ENCODE measurements at regions not wholly inside any gene's neighbourhood (a gene's known extent, or its start where the extent isn't known, plus 50 kb on each side); places are given as distances from the start of the nearest gene placed in this dataset.

DNA sequence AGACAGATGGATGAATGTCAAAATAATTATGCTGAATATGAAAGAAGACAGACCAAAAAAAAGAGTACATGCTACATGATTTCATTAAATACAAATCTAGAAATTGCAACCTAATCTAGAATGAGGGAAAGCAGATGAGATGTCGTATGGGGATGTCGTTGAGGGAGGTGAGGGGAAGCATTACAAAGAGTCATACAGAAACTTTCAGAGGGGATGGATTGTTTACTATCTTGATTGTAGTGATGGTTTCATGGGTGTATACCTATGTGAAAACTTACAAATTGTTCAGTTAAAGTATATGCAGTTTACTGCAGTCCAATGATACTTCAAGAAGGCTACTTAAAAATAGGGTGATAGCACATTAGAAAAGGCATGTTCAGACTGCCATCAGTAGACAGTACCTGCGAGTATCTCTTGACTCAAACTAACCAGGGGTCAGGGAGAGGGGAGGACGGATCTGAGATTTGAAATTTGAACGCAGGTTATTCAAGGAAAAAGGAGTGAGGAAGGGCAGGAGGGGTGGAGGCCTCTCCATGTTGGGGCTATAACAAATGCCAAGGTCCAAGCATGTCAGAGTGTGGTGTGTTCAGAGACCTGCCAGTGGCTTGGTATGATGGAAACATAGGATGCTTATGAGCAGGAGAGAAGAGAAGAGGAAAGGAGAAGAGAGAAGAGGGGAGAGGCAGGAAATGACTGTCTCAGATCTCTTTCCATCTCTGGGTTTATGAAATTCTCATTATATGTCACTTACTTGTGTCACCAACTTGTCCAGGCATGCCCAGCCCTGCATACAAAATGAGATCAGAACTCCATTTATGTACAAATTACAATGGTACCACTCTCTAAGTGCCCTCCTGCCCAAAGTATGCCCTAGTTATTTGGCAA is 257.3 kb upstream of the CXCR4 start:
- no peak for DNase-seq (ENCODE audit: low read depth in 2 of 2)

DNA sequence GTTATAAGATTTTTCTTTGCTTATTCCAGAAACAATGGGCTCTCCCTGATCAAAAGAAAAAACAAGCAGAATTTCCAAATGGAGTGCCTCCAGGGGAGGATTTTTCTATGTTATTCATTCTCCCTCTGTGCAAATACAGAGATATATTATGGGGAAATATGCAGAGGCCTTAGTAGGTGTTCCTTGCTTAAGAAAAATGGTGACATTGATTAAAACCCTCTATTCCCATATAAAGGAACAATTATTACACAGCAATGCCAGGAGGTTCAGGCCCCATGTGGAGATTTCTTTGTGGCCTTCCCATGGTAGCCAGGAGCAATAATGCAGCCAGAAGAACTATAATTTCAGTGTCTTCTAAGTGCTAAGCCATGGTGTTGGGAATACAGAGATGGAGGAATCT is 255.9 kb upstream of the CXCR4 start:
- DNase-seq (ENCODE audit: low read depth in 2 of 2), result no peak

DNA sequence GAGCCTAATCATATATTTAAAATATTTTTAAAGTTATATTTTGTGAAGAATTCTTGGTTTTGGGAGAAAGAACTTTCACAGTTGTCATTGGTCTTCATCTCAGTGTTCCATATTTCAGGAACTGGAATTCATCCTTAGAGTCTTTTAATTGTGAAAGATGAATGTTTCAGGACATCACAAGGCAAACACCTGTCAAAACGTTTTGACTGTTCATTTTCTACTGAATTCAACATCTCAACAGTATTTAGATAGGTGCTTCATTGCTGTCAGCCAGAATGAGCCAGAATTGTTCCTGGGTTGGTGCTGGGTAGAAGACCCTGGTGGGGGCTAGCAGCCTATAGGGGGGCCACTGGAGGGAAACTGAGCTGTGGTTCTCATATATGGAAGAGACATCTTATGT is 255.1 kb upstream of the CXCR4 start:
- no peak for DNase-seq (ENCODE audit: low read depth in 2 of 2)

DNA sequence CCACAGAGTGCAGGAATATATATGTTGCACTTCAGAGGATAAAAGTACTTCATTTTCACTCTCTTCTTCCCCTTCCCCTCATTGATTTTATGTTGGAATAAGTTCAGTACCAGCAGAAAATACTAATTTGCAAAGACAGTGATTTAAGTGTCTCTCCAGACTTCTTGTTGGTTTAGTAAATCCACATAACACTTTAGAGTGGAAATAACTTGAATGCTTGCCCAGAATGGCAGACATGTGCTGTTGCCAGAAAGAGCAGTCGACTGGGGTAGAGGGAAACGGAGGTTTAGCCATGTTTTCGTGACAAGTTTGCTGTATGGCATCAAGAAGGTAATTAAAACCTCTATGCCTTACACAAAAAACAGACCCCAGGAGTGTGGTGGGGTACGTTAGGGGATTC is 246.0 kb upstream of the CXCR4 start:
- DNase-seq (ENCODE audit: low read depth in 2 of 2), result no peak

DNA sequence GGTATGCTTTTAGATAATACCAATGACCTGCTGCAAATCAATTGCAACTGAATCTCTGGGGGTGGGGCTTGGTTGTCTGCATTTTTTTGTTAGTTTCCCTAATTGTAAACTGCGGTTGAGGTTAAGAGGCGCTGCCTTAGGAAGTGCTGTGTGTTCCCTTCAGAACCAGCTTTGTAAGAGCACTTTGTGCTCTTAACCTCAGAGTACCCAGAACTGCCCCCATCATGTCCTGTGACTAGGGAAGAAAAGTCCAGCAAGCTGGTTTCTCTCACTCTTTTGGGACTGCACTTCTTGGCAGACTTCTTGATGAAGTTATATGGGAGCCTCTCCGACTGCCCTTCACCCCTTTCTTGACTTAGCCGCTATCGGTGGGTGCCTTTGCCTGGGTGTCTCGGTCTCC is 245.5 kb upstream of the CXCR4 start:
- DNase-seq (ENCODE audit: low read depth in 2 of 2), result no peak

DNA sequence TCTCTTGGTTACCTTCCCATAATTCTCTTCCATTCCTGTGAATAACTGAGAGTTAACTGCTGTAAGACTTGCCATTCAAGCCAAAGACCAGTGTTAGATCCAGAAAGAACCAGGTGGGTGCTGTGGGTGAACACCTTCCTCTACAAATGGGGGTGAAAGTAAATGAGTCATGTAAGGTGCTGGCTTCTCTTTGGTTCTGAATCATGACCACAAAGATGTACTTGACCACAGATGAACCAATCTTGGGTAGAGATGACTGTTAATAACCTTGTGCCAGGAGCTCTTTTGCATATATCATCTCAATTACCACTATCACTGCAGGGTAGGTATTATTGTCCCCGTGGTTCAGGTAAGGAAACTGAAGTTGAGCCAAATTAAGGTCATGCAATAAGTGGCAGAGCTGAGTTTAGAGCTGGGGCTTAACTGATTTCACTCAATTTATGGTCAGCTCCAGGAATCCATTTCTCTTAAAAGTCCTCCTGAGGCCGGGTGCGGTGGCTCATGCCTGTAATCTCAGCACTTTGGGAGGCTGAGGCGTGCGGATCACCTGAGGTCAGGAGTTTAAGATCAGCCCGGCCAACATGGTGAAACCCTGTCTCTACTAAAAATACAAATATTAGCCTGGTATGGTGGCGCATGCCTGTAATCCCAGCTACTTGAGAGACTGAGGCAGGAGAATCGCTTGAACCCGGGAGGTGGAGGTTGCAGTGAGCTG is 244.9 kb upstream of the CXCR4 start:
- no peak for DNase-seq (ENCODE audit: low read depth in 2 of 2)

DNA sequence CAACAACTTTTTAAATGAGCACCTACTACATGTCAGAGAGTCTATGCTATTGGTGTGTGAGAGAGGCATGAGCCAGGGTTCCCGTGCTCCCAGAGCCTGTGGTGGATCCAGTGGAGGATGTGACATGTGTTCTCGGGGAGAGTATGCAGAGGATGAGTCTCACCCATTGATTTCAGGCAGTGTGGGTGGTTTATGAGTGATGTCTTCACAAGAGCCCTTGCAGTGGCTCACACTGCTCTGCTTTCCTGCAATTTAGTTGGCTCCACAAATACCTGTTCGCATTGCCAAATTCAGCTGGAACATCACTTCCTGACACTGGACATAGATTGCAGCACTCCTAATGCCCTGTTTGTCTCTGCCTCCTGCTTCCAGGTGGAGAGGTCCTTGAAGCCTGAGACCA is 243.6 kb upstream of the CXCR4 start:
- DNase-seq (ENCODE audit: low read depth in 2 of 2), result no peak

DNA sequence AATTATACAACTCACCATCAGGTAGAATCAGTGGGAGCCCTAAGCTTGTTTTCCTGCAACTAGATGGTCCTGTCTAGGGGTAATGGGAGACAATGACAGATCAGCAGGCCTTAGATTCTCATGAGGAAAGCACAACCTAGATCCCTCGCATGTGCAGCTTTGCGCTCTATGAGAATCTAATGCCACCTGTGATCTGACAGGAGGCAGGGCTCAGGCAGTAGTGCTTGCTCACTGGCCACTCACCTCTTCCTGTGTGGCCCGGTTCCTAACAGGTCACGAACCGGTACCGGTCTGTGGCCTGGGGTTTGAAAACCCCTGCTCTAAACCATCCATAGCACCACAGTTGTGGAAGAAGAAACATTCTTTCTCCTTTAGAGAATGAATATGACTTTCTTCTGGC is 242.8 kb upstream of the CXCR4 start:
- DNase-seq (ENCODE audit: low read depth in 2 of 2), result no peak

DNA sequence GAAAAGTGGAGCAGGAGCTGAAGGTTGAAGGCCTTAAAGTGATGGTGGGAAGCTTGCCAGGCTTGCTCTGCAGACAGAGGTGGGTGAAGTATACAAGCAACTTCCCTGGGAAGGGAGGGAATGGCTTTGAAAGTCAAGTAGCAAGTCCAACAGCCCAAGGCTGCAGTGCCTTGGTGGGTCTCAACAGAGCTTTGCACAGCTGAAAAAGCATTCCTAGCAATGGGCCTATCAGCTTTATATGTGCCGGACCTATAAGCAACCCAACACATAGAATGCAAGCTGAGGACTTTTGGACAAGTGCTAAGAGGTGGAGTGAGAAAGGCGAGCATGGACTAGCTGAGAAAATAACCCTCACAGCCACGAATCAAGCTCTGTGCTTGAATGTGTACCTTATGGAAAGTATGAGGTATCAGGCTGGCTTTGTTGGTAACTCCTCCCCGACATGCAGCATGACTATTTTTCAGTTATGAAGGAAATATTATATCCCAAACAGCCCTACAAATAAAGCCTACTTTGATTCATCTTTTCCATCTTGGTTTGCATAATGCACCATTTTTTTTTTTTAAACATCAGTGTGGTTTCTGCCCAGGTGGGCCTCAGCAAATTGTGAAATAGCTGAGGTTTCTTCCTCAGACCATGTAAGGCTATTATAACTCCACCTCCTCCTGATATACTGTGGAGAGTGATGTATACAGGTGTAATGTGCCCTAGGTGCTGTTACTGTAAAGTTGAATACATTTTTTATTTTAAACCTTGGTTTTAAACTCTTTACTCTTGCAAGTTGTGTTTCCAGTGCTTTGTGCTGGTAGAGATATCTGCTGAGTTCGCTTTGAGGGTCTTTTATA is 241.4 kb upstream of the CXCR4 start:
- no peak for DNase-seq (ENCODE audit: low read depth in 2 of 2)

DNA sequence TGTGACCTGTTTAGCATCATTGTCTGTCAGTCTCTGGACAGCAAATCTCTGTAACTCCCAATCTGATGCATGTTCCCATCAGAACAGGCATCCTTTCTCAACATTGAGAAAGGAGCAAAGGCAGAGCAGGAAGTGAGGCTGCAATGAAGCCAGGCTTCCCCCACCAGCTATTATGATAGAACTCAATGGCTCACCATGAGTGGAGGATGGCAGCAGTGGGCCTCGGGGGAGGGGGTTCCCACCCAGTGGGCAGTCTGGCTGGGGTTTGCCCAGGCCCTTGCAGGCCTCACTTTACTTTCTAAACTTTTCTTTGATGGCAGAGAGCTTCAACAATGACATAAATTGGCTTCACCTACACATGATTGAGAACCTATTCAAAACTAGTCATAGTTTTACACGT is 240.6 kb upstream of the CXCR4 start:
- no peak for DNase-seq (ENCODE audit: low read depth in 2 of 2)

DNA sequence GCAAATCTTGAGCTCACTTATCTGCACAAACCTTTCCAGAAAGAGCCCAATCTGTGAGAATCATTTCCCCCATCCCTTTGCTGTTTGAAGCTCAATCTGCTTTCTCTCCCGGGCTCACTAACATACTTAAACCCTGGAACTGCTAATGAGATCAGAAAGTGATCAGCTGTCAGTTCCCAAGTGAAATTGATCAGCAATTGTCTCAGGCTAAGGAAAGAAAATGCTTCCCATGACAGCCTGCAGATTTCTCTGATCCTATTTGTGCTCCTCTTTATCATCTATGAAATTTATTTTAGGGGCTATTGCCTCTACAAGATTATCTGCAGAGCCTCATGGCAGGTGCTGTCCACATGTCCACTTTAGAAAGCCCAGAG is 239.0 kb upstream of the CXCR4 start:
- DNase-seq (ENCODE audit: low read depth in 2 of 2), result no peak

DNA sequence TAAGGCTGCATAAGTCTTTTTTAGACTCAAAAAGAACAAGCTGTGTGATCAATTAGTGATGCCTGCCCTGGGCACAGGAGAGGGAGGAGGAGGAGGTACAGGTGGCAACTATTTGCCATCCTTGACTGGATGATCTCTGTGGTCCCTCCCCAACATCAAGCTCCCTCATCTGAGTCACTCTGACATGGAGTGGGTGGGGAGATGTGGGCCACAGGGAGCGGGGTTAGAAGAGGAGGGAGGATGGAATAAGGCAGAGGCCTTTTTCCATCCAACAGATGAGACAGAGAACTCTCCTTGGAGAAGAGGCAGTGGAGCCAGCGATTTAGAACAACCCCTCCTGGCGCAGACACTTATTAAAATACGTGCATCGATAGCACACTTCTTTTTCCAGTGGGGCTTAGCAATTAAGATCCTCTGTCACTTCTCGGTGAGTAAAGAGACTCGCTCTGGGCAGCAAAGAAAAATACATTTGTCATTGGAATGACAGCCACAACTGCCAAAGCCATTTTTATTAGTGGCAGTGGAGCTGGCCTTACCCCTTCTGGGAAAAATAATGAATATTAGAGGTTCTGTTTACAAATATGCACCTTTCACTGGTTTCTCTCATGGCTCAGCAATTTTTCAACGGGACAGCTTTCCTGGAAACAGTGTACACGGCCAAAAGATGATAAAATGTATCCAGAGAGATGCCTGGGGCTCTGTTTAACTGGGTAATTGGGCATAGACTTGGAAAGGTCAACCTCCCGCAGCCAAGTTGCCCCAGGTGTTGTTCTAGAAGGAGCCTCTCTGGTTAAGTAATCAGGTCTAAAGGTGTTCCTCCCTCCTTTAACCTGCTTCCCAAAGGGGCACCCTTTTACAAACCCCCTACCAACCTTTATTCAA is 238.4 kb upstream of the CXCR4 start:
- DNase-seq (ENCODE audit: low read depth in 2 of 2), result no peak

DNA sequence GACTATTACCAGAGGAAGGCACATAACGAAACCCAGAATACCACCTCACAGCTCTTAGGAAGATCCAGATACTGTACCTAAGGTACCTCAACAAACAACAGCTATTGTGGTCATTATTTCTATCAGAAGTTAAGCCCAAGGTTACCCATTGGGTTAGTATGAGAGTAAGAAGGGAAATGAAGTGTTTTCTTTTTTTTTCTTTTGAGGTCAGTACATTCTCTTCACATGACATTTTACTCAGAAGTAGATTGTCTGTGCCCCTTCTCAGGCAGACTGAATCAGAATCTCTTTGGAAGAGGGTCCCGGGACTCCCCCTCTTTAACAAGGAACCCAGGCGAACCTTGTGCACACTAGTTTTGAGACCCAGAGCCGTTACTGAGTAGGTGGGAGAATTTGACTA is 233.7 kb upstream of the CXCR4 start:
- DNase-seq (ENCODE audit: low read depth in 2 of 2), result no peak

DNA sequence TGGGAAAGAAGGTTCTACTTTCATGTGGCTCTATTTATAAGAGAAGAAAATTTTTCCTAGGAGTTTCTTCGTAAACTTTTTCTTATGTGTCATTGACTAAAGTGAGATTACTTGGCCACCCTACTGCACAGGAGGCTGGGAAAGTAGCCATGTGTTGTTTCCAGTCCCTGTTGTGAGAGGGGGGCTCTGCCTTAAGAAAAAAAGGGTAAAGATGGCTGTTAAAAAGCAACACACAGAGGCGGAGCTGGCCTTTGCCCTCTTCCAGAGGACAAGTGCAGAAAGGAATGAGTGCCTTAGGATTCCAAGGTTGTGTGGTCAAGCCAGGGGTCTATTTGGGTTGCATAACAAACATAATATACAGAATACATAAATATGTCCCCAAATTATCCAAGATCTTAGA is 230.0 kb upstream of the CXCR4 start:
- no peak for DNase-seq (ENCODE audit: low read depth in 2 of 2)

DNA sequence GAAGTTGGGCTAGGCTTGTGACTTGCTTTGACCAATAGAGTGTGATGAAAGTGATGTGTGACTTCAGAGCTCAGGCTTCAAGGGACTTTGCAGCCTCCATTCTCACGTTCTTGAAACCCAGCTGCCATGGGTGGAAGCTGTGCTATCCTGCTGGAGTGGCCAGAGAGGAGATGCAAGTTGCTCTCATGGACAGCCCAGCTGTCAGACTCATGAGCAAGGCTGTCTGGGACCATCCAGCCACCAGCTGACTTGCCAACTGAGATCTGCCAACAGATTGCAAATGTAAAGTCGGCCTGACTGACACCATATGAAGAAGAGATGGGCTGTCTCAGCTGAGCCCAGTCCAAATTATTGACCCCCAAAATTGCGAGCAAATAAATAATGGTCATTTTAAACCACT is 226.4 kb upstream of the CXCR4 start:
- no peak for DNase-seq (ENCODE audit: low read depth in 2 of 2)

DNA sequence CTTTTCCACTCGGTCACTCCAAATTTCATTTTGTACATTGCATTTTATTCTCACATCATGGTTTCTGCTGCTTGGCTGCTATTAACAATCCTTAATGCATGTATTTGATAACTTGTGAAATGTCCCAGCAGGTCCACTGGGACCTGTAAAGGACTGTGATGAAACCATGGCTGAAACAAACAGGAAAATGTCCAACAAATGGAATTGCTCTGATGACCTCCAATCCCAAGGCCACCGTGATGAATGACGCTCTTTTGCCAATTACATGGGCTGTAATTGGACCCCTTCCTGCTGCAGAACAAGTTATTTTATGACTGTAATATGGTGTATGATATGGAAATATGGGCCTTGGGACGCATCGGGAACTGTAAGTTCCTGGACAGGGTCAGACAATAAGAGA is 224.2 kb upstream of the CXCR4 start:
- DNase-seq (ENCODE audit: low read depth in 2 of 2), result no peak

DNA sequence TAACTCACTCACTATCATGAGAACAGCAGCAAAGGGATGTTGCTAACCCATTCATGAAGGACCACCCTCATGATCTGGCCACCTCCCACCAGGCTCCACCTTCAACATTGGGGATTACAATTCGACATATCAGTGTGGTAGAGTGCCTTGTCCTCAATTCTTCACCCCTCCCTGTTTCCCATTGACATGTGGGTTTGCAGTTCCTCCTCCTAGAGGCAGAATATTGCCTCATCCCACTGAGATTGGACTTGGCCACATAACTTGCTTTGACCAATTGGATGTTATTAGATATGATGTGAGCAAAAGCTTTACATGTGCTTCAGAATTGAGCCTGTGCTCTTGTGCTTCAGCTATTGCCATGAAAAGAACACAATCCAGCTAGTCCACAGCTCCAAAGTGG is 217.0 kb upstream of the CXCR4 start:
- no peak for DNase-seq (ENCODE audit: low read depth in 2 of 2)

DNA sequence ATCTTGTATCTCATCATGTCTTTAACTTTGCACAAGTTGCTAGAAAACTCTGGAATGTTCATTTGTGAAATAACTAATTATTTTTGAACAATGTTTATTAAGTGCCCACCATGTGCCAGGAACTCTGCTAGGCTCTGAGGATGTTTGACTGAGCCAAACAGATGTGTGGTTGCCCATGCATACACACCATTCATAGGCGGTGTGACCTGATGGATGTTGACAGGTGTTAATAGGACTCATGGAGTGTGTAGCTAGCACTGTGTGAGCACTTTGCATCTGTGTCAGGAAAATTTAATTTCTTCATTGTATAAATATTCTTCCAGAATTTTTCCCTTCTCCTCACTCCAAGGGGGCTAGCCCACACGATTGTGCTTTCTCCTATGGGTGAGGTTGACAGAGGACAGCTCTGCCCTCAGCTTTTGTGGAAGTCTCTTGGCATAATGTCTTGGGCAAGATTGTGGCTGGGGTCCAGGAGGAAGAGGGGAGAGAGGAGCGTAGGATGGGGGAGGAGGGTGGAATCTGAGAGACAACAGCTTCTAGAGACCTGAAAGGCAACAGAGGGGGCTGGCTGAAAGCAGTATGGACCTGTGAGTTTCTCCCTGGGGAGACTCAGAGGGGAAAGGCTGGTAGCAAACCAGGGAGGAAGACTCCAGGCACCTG is 214.6 kb upstream of the CXCR4 start:
- DNase-seq (ENCODE audit: low read depth in 2 of 2), result no peak

DNA sequence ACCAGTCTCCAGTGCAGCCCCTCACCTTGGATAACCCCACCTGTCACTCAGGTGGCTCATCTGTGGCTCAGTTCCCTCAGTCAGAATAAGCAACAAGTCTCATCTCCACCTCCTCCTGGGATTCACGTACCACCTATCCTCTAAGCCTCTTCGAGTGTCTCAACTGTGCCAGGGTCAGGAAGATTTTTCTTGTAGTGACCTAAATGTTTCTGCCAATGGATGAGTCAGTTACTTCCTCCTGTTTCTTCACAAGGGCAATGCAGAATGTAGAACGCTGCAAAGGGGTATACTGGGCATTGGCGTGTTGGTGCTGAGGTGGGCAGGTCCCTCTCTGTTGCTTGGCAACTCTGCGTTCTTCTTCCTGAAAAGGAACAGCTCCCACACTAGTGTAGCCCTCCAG is 213.3 kb upstream of the CXCR4 start:
- DNase-seq (ENCODE audit: low read depth in 2 of 2), result no peak

DNA sequence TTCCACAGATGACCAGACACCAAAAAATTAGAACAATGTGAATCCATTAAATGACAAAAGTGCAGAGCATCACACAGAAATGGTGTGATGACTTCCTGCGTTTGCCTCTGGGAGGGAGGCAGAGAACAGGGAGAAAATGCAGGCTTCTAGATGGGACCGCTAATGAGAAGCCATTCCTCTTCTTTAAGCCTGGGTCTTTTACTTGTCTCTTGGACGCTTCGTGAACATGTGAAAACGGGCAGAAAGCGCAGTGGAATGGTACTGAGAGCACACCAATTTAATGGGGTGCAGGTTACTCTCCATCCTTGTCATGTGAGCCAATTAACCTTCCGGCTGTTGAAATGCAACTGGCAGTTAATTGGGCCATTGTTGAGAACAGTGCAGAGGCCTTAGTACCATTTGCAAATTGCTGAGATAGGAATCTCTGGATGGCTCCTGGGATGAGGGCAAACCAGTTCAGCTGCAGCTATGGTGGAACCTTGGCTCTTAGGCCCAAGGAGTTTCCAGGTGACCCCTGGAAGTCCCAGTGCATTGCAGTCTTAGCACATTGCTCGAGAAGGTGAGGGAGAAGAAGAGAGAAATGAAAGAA is 210.4 kb upstream of the CXCR4 start:
- DNase-seq (ENCODE audit: low read depth in 2 of 2), result no peak
